ENCODE measurements at regions not wholly inside any gene's neighbourhood (a gene's known extent, or its start where the extent isn't known, plus 50 kb on each side); places are given as distances from the start of the nearest gene placed in this dataset.
A peak's percentile ranks its signal among the peaks of the same experiment; 100 is the strongest.

- Histone ChIP-seq H3K9me3 (replicated peaks; ENCODE audit: control insufficient read depth, insufficient read depth, low read length) (no peaks in the 10 kb centered on the region), H3K9ac (replicated peaks; ENCODE audit: extremely low read depth, insufficient read depth, low read length) (no peak overlapping the region), H3K27ac (ENCODE audit: insufficient read depth, low read depth, low read length) (no peak overlapping the region), H4K20me1 (replicated peaks; ENCODE audit: control insufficient read depth, extremely low read depth, insufficient read depth, low read length) (no peaks in the 10 kb centered on the region), H3K4me3 (replicated peaks in 1 of 3; ENCODE audit: insufficient read depth in 1 of 3, low read depth in 1 of 3, low read length in 3 of 3) (no peak overlapping the region), H3K4me1 (ENCODE audit: control insufficient read depth, extremely low read depth, insufficient read depth, low read length) (no peaks in the 10 kb centered on the region), H2AFZ (ENCODE audit: low read depth, low read length) (no peak overlapping the region), H3K36me3 (ENCODE audit: control insufficient read depth in 2 of 2, extremely low read depth in 1 of 2, insufficient read depth in 2 of 2, low read length in 2 of 2) (no peaks in the 10 kb centered on the region), H3K9me1 (replicated peaks; ENCODE audit: control insufficient read depth, extremely low read depth, insufficient read depth, low read length) (no peaks in the 10 kb centered on the region), H3K4me2 (ENCODE audit: insufficient read depth, low read length) (no peak overlapping the region), H3K27me3 (ENCODE audit: control insufficient read depth in 2 of 2, insufficient read depth in 2 of 2, low read length in 2 of 2) (no peaks in the 10 kb centered on the region), H3K79me2 (ENCODE audit: control insufficient read depth, insufficient read depth, low read length) (no peaks in the 10 kb centered on the region)
- no peak for DNase-seq (ENCODE audit: low read depth, low spot score)
- dilution Hi-C loops (cut with MboI; ENCODE audit: extremely low pct_ligation_motif_present, low sequenced_read_pairs) (no loop called here), intact Hi-C loops (cut with micrococcal nuclease) (loop anchor here (10.0 kb wide), 1 partner anchor 901 kb away; no protein-coding TSS in a partner anchor)
- CTCF ChIA-PET = interaction anchor here (3.3 kb wide), 1 partner anchor 22 kb away, joined by 13 read pairs; no protein-coding TSS in a partner anchor
- FAIRE-seq = peak; percentile 59
- POLR2A ChIA-PET = no interaction called here
- no peak for TF ChIP-seq GATA2 (IDR thresholded peaks at IDR 0.05; ENCODE audit: insufficient read depth, insufficient read length, low read depth, low read length)
- no peak for TF ChIP-seq JUN (IDR thresholded peaks at IDR 0.05; ENCODE audit: borderline replicate concordance, insufficient read depth, insufficient read length, low read depth)
- no peak for TF ChIP-seq CTCF (IDR thresholded peaks at IDR 0.05; ENCODE audit: extremely low read depth in 1 of 2, insufficient read depth in 1 of 2, low read depth in 1 of 2, low read length in 2 of 2)
- TF ChIP-seq POLR2A (IDR thresholded peaks at IDR 0.05; ENCODE audit: low read depth, low read length) = no peak
- no peak for TF ChIP-seq MYC (IDR thresholded peaks at IDR 0.05; ENCODE audit: low read depth, low read length)
- no peak for TF ChIP-seq FOS (IDR thresholded peaks at IDR 0.05; ENCODE audit: borderline replicate concordance, insufficient read depth, low read length)
- BruUV-seq (replicated peaks) = no TSS peak
Measured at GRCh38 chr2:134785659-134786430, 52.6 kb upstream of the ACMSD start.
